MM.1S (cell line): ENCODE measurements at regions not wholly inside any gene's neighbourhood (a gene's known extent, or its start where the extent isn't known, plus 50 kb on each side); places are given as distances from the start of the nearest gene placed in this dataset.

ENCODE experiments used
- DNase-seq: peaks from one replicate; pipeline ENCODE4 v3.0.0-alpha.2; 2015
- H2AFZ ChIP-seq: fragments of 300-600 bp; sonication (generic); 2 replicates; pipeline ENCODE4 v1.6.0; 2016; ENCODE audit warnings: antibody characterized with exemption, low read length
- H3F3A ChIP-seq: fragments of 300-600 bp; sonication (generic); 2 replicates; pipeline ENCODE4 v1.6.1; 2016; ENCODE audit warnings: mild to moderate bottlenecking, antibody characterized with exemption, low read length, moderate library complexity, mixed read lengths; ENCODE audit not compliant: insufficient read depth
- H3K27ac ChIP-seq: fragments of 300-600 bp; sonication (generic); 2 replicates; pipeline ENCODE4 v1.5.1; 2016; ENCODE audit warnings: mild to moderate bottlenecking, low read length
- H3K27me3 ChIP-seq: fragments of 300-600 bp; sonication (generic); replicated peaks from 2 replicates; pipeline ENCODE4 v1.6.0; 2016; ENCODE audit warnings: low read length; ENCODE audit not compliant: insufficient read depth
- H3K36me3 ChIP-seq: fragments of 300-600 bp; sonication (generic); replicated peaks from 2 replicates; pipeline ENCODE4 v1.6.1; 2016; ENCODE audit warnings: mild to moderate bottlenecking, low read length, mixed read lengths; ENCODE audit not compliant: insufficient read depth
- H3K4me1 ChIP-seq: fragments of 300-600 bp; sonication (generic); 2 replicates; pipeline ENCODE4 v1.6.1; 2016; ENCODE audit warnings: low read length, mixed read lengths
- H3K4me2 ChIP-seq: fragments of 300-600 bp; sonication (generic); 2 replicates; pipeline ENCODE4 v1.6.0; 2016; ENCODE audit warnings: low read depth, low read length
- H3K4me3 ChIP-seq: fragments of 300-600 bp; sonication (generic); 2 replicates; pipeline ENCODE4 v1.5.1; 2016; ENCODE audit warnings: low read length, mixed read lengths
- H3K79me2 ChIP-seq: fragments of 300-600 bp; sonication (generic); 2 replicates; pipeline ENCODE4 v1.6.1; 2016; ENCODE audit warnings: mixed run types, low read length, mixed read lengths
- H3K9ac ChIP-seq: fragments of 300-600 bp; sonication (generic); 2 replicates; pipeline ENCODE4 v1.6.1; 2016; ENCODE audit warnings: low read length, mixed read lengths
- H3K9me2 ChIP-seq: fragments of 300-600 bp; sonication (generic); replicated peaks from 2 replicates; pipeline ENCODE4 v1.6.1; 2016; ENCODE audit warnings: mild to moderate bottlenecking, low read length, mixed read lengths; ENCODE audit not compliant: insufficient read depth
- H3K9me3 ChIP-seq: fragments of 300-600 bp; sonication (generic); replicated peaks from 2 replicates; pipeline ENCODE4 v1.6.1; 2016; ENCODE audit warnings: mild to moderate bottlenecking, low read length, mixed read lengths; ENCODE audit not compliant: insufficient read depth
- H4K20me1 ChIP-seq: fragments of 300-600 bp; sonication (generic); 2 replicates; pipeline ENCODE4 v1.6.1; 2016; ENCODE audit warnings: mild to moderate bottlenecking, low read length, moderate library complexity, mixed read lengths; ENCODE audit not compliant: insufficient read depth
- CTCF ChIP-seq: fragments of 300-600 bp; sonication (generic); IDR thresholded peaks from 2 replicates; pipeline ENCODE4 v1.5.1; 2016; ENCODE audit warnings: antibody characterized with exemption, low read length, mixed read lengths
- EZH2 ChIP-seq: fragments of 300-600 bp; sonication (generic); optimal IDR thresholded peaks from 2 replicates; pipeline ENCODE3; 2017; ENCODE audit warnings: low read depth, mild to moderate bottlenecking, antibody characterized with exemption, low read length, mixed read lengths
- EZH2phosphoT487 ChIP-seq: fragments of 300-600 bp; sonication (generic); IDR thresholded peaks from 2 replicates; pipeline ENCODE4 v1.6.1; 2018; ENCODE audit warnings: antibody characterized with exemption, low read length

- Histone ChIP-seq H3F3A (no peaks in the 10 kb centered on the region), H3K4me1 (no peaks in the 10 kb centered on the region), H4K20me1 (no peaks in the 10 kb centered on the region), H3K9ac (no peak overlapping the region), H3K4me3 (no peak overlapping the region), H3K9me2 (no peaks in the 10 kb centered on the region), H2AFZ (no peak overlapping the region), H3K9me3 (no peaks in the 10 kb centered on the region), H3K4me2 (no peak overlapping the region), H3K79me2 (no peaks in the 10 kb centered on the region), H3K27ac (no peak overlapping the region), H3K36me3 (no peaks in the 10 kb centered on the region), H3K27me3 (no peaks in the 10 kb centered on the region)
- no peak for TF ChIP-seq EZH2
- TF ChIP-seq EZH2phosphoT487 = no peak
- TF ChIP-seq CTCF = no peak
- DNase-seq = no peak
These were observed 58.5 kb upstream of the MSH6 start for GRCh38 chr2:47724221-47724981.

GRCh38 chr2:47721296-47721695 is 61.6 kb upstream of the MSH6 start:
- TF ChIP-seq CTCF (no peak), EZH2 (no peak), EZH2phosphoT487 (no peak)
- H3K79me2 ChIP-seq = no peaks in the 10 kb centered on the region
- H3K4me3 ChIP-seq = no peak overlapping the region
- H3K4me2 ChIP-seq = no peak overlapping the region
- no peak for DNase-seq
- no peaks in the 10 kb centered on the region for H3K27me3 ChIP-seq
- no peaks in the 10 kb centered on the region for H3K9me2 ChIP-seq
- H2AFZ ChIP-seq = no peak overlapping the region
- H3K27ac ChIP-seq = no peak overlapping the region
- no peaks in the 10 kb centered on the region for H3F3A ChIP-seq
- H3K9ac ChIP-seq = no peak overlapping the region
- no peaks in the 10 kb centered on the region for H3K36me3 ChIP-seq
- no peaks in the 10 kb centered on the region for H4K20me1 ChIP-seq
- no peaks in the 10 kb centered on the region for H3K9me3 ChIP-seq
- no peaks in the 10 kb centered on the region for H3K4me1 ChIP-seq

- Histone ChIP-seq H3K79me2 (no peaks in the 10 kb centered on the region), H3K9me2 (no peaks in the 10 kb centered on the region), H3F3A (no peaks in the 10 kb centered on the region), H4K20me1 (no peaks in the 10 kb centered on the region), H3K4me2 (no peak overlapping the region), H3K9ac (no peak overlapping the region), H3K4me1 (no peaks in the 10 kb centered on the region), H2AFZ (no peak overlapping the region), H3K27ac (no peak overlapping the region), H3K27me3 (no peaks in the 10 kb centered on the region), H3K4me3 (no peak overlapping the region), H3K9me3 (no peaks in the 10 kb centered on the region), H3K36me3 (no peaks in the 10 kb centered on the region)
- TF ChIP-seq EZH2phosphoT487 = no peak
- no peak for TF ChIP-seq EZH2
- no peak for TF ChIP-seq CTCF
- DNase-seq = no peak
These were observed 62.4 kb upstream of the MSH6 start for GRCh38 chr2:47720559-47720958.
